B cell (primary cell): ENCODE measurements at regions not wholly inside any gene's neighbourhood (a gene's known extent, or its start where the extent isn't known, plus 50 kb on each side); places are given as distances from the start of the nearest gene placed in this dataset.

Experiments used
- ATAC-seq: fragments of 200-7000 bp; cut with Tn5 transposase; one replicate; pipeline ENCODE4 v1.10.0; 2021; ENCODE audit warnings: low read depth, mild to moderate bottlenecking, moderate number of reproducible peaks, moderate library complexity
- CTCF ChIA-PET: fragments of 350-600 bp; sonication (Branson Sonifier 250); formaldehyde crosslinking; loops from one replicate; lab custom pipeline; 2021; ENCODE audit warnings: antibody characterized with exemption, inconsistent platforms; lab: Charles Lee
- POLR2A ChIA-PET: fragments of 350-600 bp; sonication (Branson Sonifier 250); formaldehyde crosslinking; loops from one replicate; lab custom pipeline; 2021; ENCODE audit warnings: antibody characterized with exemption; lab: Charles Lee
- DNase-seq: peaks from one replicate; pipeline ENCODE4 v3.0.0; 2013
- H2AFZ ChIP-seq: 2 replicates; pipeline ENCODE4 v1.6.1; 2012; ENCODE audit warnings: mild to moderate bottlenecking, low read depth, low read length; ENCODE audit not compliant: insufficient read depth, poor library complexity, severe bottlenecking
- H3K27ac ChIP-seq, 2 donors: 1 replicate in 1 of 2; 2 replicates in 1 of 2; pipeline ENCODE4 v1.5.1; 2012 to 2013; ENCODE audit warnings: low read length in 2 of 2, mild to moderate bottlenecking in 2 of 2, moderate library complexity in 1 of 2
- H3K27me3 ChIP-seq, 4 experiments: fragments of 200-600 bp in 1 of 4; sonication (generic) in 1 of 4; replicated peaks in 1 of 4; 1 replicate in 2 of 4; 2 replicates in 2 of 4; pipeline versions ENCODE4 v1.6.1 to v1.7.0; 2013 to 2016; ENCODE audit warnings: low read length in 3 of 4, mild to moderate bottlenecking in 2 of 4, mixed read lengths in 1 of 4, moderate library complexity in 1 of 4; ENCODE audit not compliant: insufficient read depth in 4 of 4, control insufficient read depth in 3 of 4; ENCODE audit errors: control extremely low read depth in 1 of 4
- H3K36me3 ChIP-seq, 2 experiments: replicated peaks in 1 of 2; 1 replicate in 1 of 2; 2 replicates in 1 of 2; pipeline versions ENCODE4 v1.6.1 to v1.7.1; 2013; ENCODE audit warnings: low read length in 1 of 2; ENCODE audit not compliant: insufficient read depth in 2 of 2, control insufficient read depth in 1 of 2; ENCODE audit errors: control extremely low read depth in 1 of 2, extremely low read depth in 1 of 2
- H3K4me1 ChIP-seq, 2 donors: fragments of 200-600 bp in 1 of 2; sonication (generic) in 1 of 2; 1 replicate in 1 of 2; 2 replicates in 1 of 2; pipeline versions ENCODE4 v1.5.1 to v1.6.1; 2013 to 2017; ENCODE audit warnings: low read length in 2 of 2; ENCODE audit not compliant: control insufficient read depth in 2 of 2, insufficient read depth in 2 of 2
- H3K4me2 ChIP-seq: replicated peaks from 2 replicates; pipeline ENCODE3; 2012; ENCODE audit warnings: mild to moderate bottlenecking, low read depth, low read length; ENCODE audit not compliant: poor library complexity, severe bottlenecking
- H3K4me3 ChIP-seq, 5 experiments: fragments of 200-600 bp in 1 of 5; sonication (generic) in 1 of 5; 1 replicate in 3 of 5; 2 replicates in 2 of 5; pipeline versions ENCODE4 v1.5.1 to v1.7.0; 2011 to 2016; ENCODE audit warnings: low read length in 4 of 5, mild to moderate bottlenecking in 4 of 5, low read depth in 2 of 5, control low read depth in 1 of 5, moderate library complexity in 1 of 5; ENCODE audit not compliant: insufficient read depth in 1 of 5; ENCODE audit errors: control extremely low read depth in 1 of 5, extremely low read depth in 1 of 5
- H3K79me2 ChIP-seq: fragments of 200-600 bp; sonication (generic); one replicate; pipeline ENCODE4 v1.6.0; 2016; ENCODE audit warnings: low read length; ENCODE audit not compliant: control insufficient read depth, insufficient read depth
- H3K9ac ChIP-seq: fragments of 200-600 bp; sonication (generic); 2 replicates; pipeline ENCODE4 v1.6.1; 2017; ENCODE audit warnings: mild to moderate bottlenecking, low read length, moderate library complexity
- H3K9me3 ChIP-seq, 3 donors: one replicate each; pipeline versions ENCODE4 v1.6.1 to v1.7.1; 2013; ENCODE audit warnings: low read length in 2 of 3; ENCODE audit not compliant: control insufficient read depth in 2 of 3, insufficient read depth in 1 of 3; ENCODE audit errors: control extremely low read depth in 1 of 3
- H4K20me1 ChIP-seq: 2 replicates; pipeline ENCODE4 v1.6.0; 2012; ENCODE audit warnings: mild to moderate bottlenecking, low read length; ENCODE audit not compliant: insufficient read depth, control insufficient read depth, poor library complexity, severe bottlenecking
- H3K27ac Mint-ChIP-seq: one replicate; pipeline ENCODE4 v1.8.0; 2021; ENCODE audit warnings: mixed read lengths
- H3K27me3 Mint-ChIP-seq: one replicate; pipeline ENCODE4 v1.8.0; 2021; ENCODE audit warnings: mixed read lengths
- H3K4me1 Mint-ChIP-seq: one replicate; pipeline ENCODE4 v1.8.0; 2021; ENCODE audit warnings: mixed read lengths
- H3K4me3 Mint-ChIP-seq: one replicate; pipeline ENCODE4 v1.8.0; 2021; ENCODE audit warnings: mixed read lengths
- H3K9me3 Mint-ChIP-seq: one replicate; pipeline ENCODE4 v1.8.0; 2022; ENCODE audit warnings: mixed read lengths; ENCODE audit not compliant: insufficient read depth
- EZH2 ChIP-seq: IDR thresholded peaks from 2 replicates; pipeline ENCODE4 v1.6.1; 2012; ENCODE audit warnings: borderline replicate concordance, low read depth, mild to moderate bottlenecking, moderate library complexity, low read length; ENCODE audit not compliant: insufficient read depth, poor library complexity, severe bottlenecking
- WGBS: methylation state at CpG from one replicate; pipeline ENCODE4 v1.1.5; 2013; ENCODE audit warnings: missing lambda C conversion rate; ENCODE audit not compliant: insufficient coverage; 5-methylcytosine and 5-hydroxymethylcytosine counted together
- intact Hi-C: fragments of 100-400 bp; cut with micrococcal nuclease; formaldehyde crosslinking; loops from one replicate; pipeline ENCODE4 v1.10.0; 2022
- TF ChIP-seq, protein P1 (sequence below): fragments of 200-600 bp; IDR thresholded peaks from one replicate; pipeline ENCODE4 v1.8.0; 2022; ENCODE audit warnings: antibody characterized with exemption, mild to moderate bottlenecking

DNA sequence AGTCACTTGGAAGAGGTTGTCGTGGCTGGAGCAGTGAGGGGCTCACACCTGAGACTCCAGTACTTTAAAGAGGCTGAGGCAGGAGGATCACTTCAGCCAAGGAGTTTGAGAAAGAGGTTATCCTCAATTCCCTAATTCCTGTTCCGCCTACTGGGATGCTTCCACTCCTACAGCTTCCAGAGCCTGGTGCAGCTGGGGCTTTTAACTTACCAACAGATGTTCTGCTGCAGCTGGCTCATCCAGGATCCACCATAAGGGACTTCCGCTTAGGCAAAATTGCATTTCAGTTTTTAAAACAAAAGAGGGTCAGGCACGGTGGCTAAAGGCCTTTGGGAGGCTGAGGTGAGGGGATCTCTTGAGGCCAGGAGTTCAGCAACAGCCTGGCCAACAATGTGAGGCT lies 59.1 kb upstream of the CDYL start:
- no peak for DNase-seq
- intact Hi-C loops = no loop called here

DNA sequence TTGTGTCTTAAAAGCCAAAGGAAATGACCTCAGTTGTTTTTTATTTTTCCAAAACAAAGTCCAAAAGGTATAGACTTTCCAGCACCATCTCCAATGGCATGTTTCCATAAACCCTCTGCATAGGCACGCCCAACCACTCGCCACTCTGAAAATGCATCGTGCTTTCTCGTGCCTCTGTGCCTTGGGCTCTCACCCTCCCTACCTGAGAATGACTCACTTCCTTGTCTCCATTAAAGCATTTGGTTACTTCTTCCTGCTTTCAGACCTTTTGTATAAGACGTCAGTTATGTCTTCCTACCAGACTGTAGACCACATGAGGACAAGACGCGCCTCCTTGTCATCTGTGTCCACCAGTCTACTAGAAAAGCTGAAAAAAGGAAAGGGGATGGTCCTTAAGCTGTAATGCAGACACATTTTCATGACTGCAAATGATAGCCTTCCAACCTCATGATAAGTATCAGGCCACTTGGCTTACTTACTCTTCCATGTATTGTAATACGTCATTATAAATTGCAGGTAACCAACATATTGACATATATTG lies 61.2 kb upstream of the CDYL start:
- no peaks in the 10 kb centered on the region for H4K20me1 ChIP-seq
- no peak overlapping the region for H3K4me2 ChIP-seq
- H3K4me3 Mint-ChIP-seq = no peak overlapping the region
- H3K4me1 ChIP-seq = no peaks in the 10 kb centered on the region
- H3K27ac Mint-ChIP-seq = no peak overlapping the region
- no peaks in the 10 kb centered on the region for H3K4me1 Mint-ChIP-seq
- no peak for DNase-seq
- no peak overlapping the region for H3K9ac ChIP-seq
- H3K79me2 ChIP-seq = no peaks in the 10 kb centered on the region
- TF ChIP-seq EZH2 = no peak
- TF ChIP-seq, protein P1, sequence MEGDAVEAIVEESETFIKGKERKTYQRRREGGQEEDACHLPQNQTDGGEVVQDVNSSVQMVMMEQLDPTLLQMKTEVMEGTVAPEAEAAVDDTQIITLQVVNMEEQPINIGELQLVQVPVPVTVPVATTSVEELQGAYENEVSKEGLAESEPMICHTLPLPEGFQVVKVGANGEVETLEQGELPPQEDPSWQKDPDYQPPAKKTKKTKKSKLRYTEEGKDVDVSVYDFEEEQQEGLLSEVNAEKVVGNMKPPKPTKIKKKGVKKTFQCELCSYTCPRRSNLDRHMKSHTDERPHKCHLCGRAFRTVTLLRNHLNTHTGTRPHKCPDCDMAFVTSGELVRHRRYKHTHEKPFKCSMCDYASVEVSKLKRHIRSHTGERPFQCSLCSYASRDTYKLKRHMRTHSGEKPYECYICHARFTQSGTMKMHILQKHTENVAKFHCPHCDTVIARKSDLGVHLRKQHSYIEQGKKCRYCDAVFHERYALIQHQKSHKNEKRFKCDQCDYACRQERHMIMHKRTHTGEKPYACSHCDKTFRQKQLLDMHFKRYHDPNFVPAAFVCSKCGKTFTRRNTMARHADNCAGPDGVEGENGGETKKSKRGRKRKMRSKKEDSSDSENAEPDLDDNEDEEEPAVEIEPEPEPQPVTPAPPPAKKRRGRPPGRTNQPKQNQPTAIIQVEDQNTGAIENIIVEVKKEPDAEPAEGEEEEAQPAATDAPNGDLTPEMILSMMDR = no peak
- no peaks in the 10 kb centered on the region for H3K9me3 ChIP-seq
- H3K27ac ChIP-seq = no peak overlapping the region
- H2AFZ ChIP-seq = no peak overlapping the region
- no peak for ATAC-seq
- peaks cover 6% of the 10 kb centered on the region for H3K27me3 Mint-ChIP-seq
- H3K27me3 ChIP-seq = peaks cover 0 to 2% (median 0%) of the 10 kb centered on the region in 4 experiments
- intact Hi-C loops = no loop called here
- H3K4me3 ChIP-seq = no peak overlapping the region
- 77% methylated on average over 7 of the region's 8 CpGs for WGBS
- ChIA-PET CTCF (no interaction called here), POLR2A (no interaction called here)
- no peaks in the 10 kb centered on the region for H3K36me3 ChIP-seq
- no peaks in the 10 kb centered on the region for H3K9me3 Mint-ChIP-seq

More for the DNA sequence above, 59.1 kb upstream of the CDYL start:
- no peaks in the 10 kb centered on the region for H3K36me3 ChIP-seq
- no peak overlapping the region for H3K4me2 ChIP-seq
- ATAC-seq = no peak
- no peak overlapping the region for H3K27ac ChIP-seq
- H3K4me1 ChIP-seq = no peaks in the 10 kb centered on the region
- H3K9ac ChIP-seq = no peak overlapping the region
- no peak overlapping the region for H3K4me3 ChIP-seq
- ChIA-PET CTCF (no interaction called here), POLR2A (no interaction called here)
- H3K9me3 Mint-ChIP-seq = no peaks in the 10 kb centered on the region
- no peak overlapping the region for H2AFZ ChIP-seq
- TF ChIP-seq, protein P1 = no peak
- TF ChIP-seq EZH2 = no peak
- no peak overlapping the region for H3K27ac Mint-ChIP-seq
- H3K9me3 ChIP-seq = no peaks in the 10 kb centered on the region
- no peaks in the 10 kb centered on the region for H4K20me1 ChIP-seq
- H3K79me2 ChIP-seq = no peaks in the 10 kb centered on the region
- H3K27me3 ChIP-seq = peaks cover 0 to 2% (median 0%) of the 10 kb centered on the region in 4 experiments
- no peaks in the 10 kb centered on the region for H3K27me3 Mint-ChIP-seq
- WGBS = 80% methylated on average over 1 of the region's 4 CpGs
- no peak overlapping the region for H3K4me3 Mint-ChIP-seq
- no peaks in the 10 kb centered on the region for H3K4me1 Mint-ChIP-seq
